Smooth muscle cell (in vitro differentiated cells): ENCODE measurements at regions not wholly inside any gene's neighbourhood (a gene's known extent, or its start where the extent isn't known, plus 50 kb on each side); places are given as distances from the start of the nearest gene placed in this dataset.
"Not testable (repeated sequence)": the region's sequence is repeated elsewhere in the genome, so short reads cannot be mapped to it uniquely, and the experiment has no call there.

Experiments used
- DNase-seq: peaks from one replicate; lab custom pipeline; 2025; ENCODE audit not compliant: unreplicated experiment; lab: John Stamatoyannopoulos, UW
- H2AFZ ChIP-seq: fragments of 200-600 bp; sonication (generic); 2 replicates; pipeline ENCODE4 v1.6.0; 2016; ENCODE audit warnings: antibody characterized with exemption, low read depth, mild to moderate bottlenecking
- H3F3A ChIP-seq: fragments of 200-600 bp; sonication (generic); 2 replicates; pipeline ENCODE4 v1.6.0; 2017; ENCODE audit warnings: antibody characterized with exemption, low read depth
- H3K27ac ChIP-seq: fragments of 200-600 bp; sonication (generic); 2 replicates; pipeline ENCODE4 v1.5.1; 2016; ENCODE audit warnings: low read depth, mild to moderate bottlenecking
- H3K27me3 ChIP-seq: fragments of 200-600 bp; sonication (generic); 2 replicates; pipeline ENCODE4 v1.6.1; 2016; ENCODE audit warnings: low read depth, mild to moderate bottlenecking
- H3K36me3 ChIP-seq: fragments of 200-600 bp; sonication (generic); 2 replicates; pipeline ENCODE4 v1.5.1; 2016; ENCODE audit warnings: low read depth
- H3K4me1 ChIP-seq: fragments of 200-600 bp; sonication (generic); 2 replicates; pipeline ENCODE4 v1.5.1; 2016; ENCODE audit warnings: low read depth
- H3K4me2 ChIP-seq: fragments of 200-600 bp; sonication (generic); 2 replicates; pipeline ENCODE4 v1.6.0; 2016; ENCODE audit warnings: mild to moderate bottlenecking
- H3K4me3 ChIP-seq: fragments of 200-600 bp; sonication (generic); 2 replicates; pipeline ENCODE4 v1.5.1; 2016; ENCODE audit warnings: mild to moderate bottlenecking
- H3K79me2 ChIP-seq: fragments of 200-600 bp; sonication (generic); 2 replicates; pipeline ENCODE4 v1.6.0; 2016; ENCODE audit warnings: low read depth, mild to moderate bottlenecking
- H3K9ac ChIP-seq: fragments of 200-600 bp; sonication (generic); 2 replicates; pipeline ENCODE4 v1.6.0; 2016; ENCODE audit warnings: low read depth
- H3K9me3 ChIP-seq: fragments of 200-600 bp; sonication (generic); replicated peaks from 2 replicates; pipeline ENCODE4 v1.5.1; 2016; ENCODE audit warnings: low read depth
- H4K20me1 ChIP-seq: fragments of 200-600 bp; sonication (generic); 2 replicates; pipeline ENCODE4 v1.6.0; 2016; ENCODE audit warnings: low read depth
- CTCF ChIP-seq: fragments of 200-600 bp; sonication (generic); IDR thresholded peaks from 2 replicates; pipeline ENCODE4 v1.5.1; 2017; ENCODE audit warnings: borderline replicate concordance, mild to moderate bottlenecking, antibody characterized with exemption; ENCODE audit not compliant: insufficient read depth, poor library complexity, severe bottlenecking
- WGBS: methylation state at CpG from one replicate; pipeline ENCODE4 v1.1.7; 2016; ENCODE audit warnings: low lambda C conversion rate; 5-methylcytosine and 5-hydroxymethylcytosine counted together

- no peaks in the 10 kb centered on the region for H3K36me3 ChIP-seq
- H3K27me3 ChIP-seq = no peaks in the 10 kb centered on the region
- WGBS = 95% methylated on average over 1 of the region's 1 CpG
- no peak for TF ChIP-seq CTCF
- H3K27ac ChIP-seq = no peak overlapping the region
- no peak overlapping the region for H3K4me3 ChIP-seq
- no peak overlapping the region for H3K4me2 ChIP-seq
- no peak for DNase-seq
- no peaks in the 10 kb centered on the region for H3K9me3 ChIP-seq
- H3K4me1 ChIP-seq = no peaks in the 10 kb centered on the region
- H3F3A ChIP-seq = no peaks in the 10 kb centered on the region
- H3K79me2 ChIP-seq = no peaks in the 10 kb centered on the region
- H2AFZ ChIP-seq = no peak overlapping the region
- no peak overlapping the region for H3K9ac ChIP-seq
- H4K20me1 ChIP-seq = no peaks in the 10 kb centered on the region
Observed at GRCh38 chr14:40684328-40684727, 922.3 kb upstream of the LRFN5 start.

- no peak for DNase-seq
- WGBS = 73% methylated on average over 3 of the region's 3 CpGs
- Histone ChIP-seq H3K4me1 (no peaks in the 10 kb centered on the region), H3K4me3 (no peak overlapping the region), H4K20me1 (no peaks in the 10 kb centered on the region), H3K4me2 (no peak overlapping the region), H3K79me2 (no peaks in the 10 kb centered on the region), H2AFZ (no peak overlapping the region), H3F3A (no peaks in the 10 kb centered on the region), H3K9ac (no peak overlapping the region), H3K27ac (no peak overlapping the region), H3K36me3 (no peaks in the 10 kb centered on the region), H3K9me3 (no peaks in the 10 kb centered on the region), H3K27me3 (no peaks in the 10 kb centered on the region)
- TF ChIP-seq CTCF = no peak
Observed at GRCh38 chr14:40682131-40682913, 924.4 kb upstream of the LRFN5 start.

GRCh38 chr14:40679256-40679655 is 927.4 kb upstream of the LRFN5 start:
- Histone ChIP-seq H3K9me3 (no peaks in the 10 kb centered on the region), H3F3A (no peaks in the 10 kb centered on the region), H3K27me3 (no peaks in the 10 kb centered on the region), H3K4me2 (no peak overlapping the region), H2AFZ (no peak overlapping the region), H3K4me3 (no peak overlapping the region), H3K27ac (no peak overlapping the region), H4K20me1 (no peaks in the 10 kb centered on the region), H3K36me3 (no peaks in the 10 kb centered on the region), H3K4me1 (no peaks in the 10 kb centered on the region), H3K9ac (no peak overlapping the region), H3K79me2 (no peaks in the 10 kb centered on the region)
- 100% methylated on average over 1 of the region's 1 CpG for WGBS
- no peak for DNase-seq
- no peak for TF ChIP-seq CTCF

GRCh38 chr14:40677206-40677605 is 929.5 kb upstream of the LRFN5 start:
- H3K4me3 ChIP-seq, H4K20me1 ChIP-seq, H3K36me3 ChIP-seq, H3F3A ChIP-seq, H3K9ac ChIP-seq, H3K27ac ChIP-seq, H2AFZ ChIP-seq, H3K4me2 ChIP-seq, H3K79me2 ChIP-seq, DNase-seq, H3K27me3 ChIP-seq, H3K9me3 ChIP-seq, H3K4me1 ChIP-seq: not testable (repeated sequence)
